ENCODE measurements at regions not wholly inside any gene's neighbourhood (a gene's known extent, or its start where the extent isn't known, plus 50 kb on each side); places are given as distances from the start of the nearest gene placed in this dataset.

DNA sequence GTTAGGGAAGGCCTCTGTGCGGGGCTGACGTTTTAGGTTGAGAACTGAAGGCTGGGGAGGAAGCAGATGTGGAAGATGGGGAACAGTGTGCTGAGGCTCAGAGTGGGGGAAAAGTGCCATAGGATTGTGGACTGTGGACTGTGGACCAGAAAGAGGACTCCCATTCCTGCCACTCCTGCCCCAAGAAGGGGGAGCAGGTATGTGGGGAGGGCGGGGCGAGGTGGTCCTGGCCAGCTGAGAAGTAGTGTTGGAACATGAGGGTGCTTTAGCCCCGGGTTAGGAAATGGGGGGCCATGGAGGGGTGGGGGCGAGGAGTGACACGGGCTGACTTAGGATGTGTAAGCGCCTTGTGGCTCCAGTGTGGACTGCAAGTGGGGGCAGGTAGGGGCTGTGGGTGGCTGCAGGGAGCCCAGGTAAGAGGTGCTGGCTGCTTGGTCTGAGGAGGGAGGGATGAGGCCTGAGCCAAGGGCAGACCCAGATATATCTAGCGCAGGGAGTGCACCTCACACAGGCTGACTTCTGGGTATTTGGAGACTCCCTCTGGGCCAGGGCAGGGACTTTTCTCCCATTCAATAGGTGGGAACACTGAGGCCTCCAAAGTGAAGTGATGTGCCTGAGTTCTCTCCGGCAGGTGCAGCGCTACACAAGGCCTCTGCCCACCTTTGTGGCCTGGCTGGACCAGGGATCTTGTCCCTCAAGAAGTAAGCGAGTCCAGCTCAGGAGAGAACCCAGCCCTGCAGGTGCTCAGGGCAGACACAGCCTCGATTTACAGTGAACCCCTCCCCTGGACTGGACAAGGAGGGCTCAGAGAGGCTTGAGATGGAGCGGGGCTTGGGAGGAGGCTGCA, 76.6 kb upstream of the TOX2 start:
- Histone ChIP-seq H2AFZ (no peak overlapping the region), H3K9me3 (ENCODE audit: control insufficient read depth, low read length) (no peaks in the 10 kb centered on the region), H3K9ac (no peak overlapping the region), H3K4me1 (no peaks in the 10 kb centered on the region), H3K4me3 (ENCODE audit: low read depth, low read length) (no peak overlapping the region), H3K4me2 (ENCODE audit: low read length) (no peak overlapping the region), H3K27ac (no peak overlapping the region), H3K79me2 (no peaks in the 10 kb centered on the region), H3K27me3 (ENCODE audit: control insufficient read depth, insufficient read depth, low read length) (no peaks in the 10 kb centered on the region), H3K36me3 (ENCODE audit: control insufficient read depth, insufficient read depth, low read length) (no peaks in the 10 kb centered on the region)
- TF ChIP-seq, protein P1, sequence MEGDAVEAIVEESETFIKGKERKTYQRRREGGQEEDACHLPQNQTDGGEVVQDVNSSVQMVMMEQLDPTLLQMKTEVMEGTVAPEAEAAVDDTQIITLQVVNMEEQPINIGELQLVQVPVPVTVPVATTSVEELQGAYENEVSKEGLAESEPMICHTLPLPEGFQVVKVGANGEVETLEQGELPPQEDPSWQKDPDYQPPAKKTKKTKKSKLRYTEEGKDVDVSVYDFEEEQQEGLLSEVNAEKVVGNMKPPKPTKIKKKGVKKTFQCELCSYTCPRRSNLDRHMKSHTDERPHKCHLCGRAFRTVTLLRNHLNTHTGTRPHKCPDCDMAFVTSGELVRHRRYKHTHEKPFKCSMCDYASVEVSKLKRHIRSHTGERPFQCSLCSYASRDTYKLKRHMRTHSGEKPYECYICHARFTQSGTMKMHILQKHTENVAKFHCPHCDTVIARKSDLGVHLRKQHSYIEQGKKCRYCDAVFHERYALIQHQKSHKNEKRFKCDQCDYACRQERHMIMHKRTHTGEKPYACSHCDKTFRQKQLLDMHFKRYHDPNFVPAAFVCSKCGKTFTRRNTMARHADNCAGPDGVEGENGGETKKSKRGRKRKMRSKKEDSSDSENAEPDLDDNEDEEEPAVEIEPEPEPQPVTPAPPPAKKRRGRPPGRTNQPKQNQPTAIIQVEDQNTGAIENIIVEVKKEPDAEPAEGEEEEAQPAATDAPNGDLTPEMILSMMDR (IDR thresholded peaks at IDR 0.05): no peak

GRCh38 chr20:43836790-43837189, 77.9 kb upstream of the TOX2 start:
- H2AFZ ChIP-seq: no peak overlapping the region
- no peak overlapping the region for H3K9ac ChIP-seq
- no peak overlapping the region for H3K27ac ChIP-seq
- no peaks in the 10 kb centered on the region for H3K27me3 ChIP-seq (ENCODE audit: control insufficient read depth, insufficient read depth, low read length)
- no peak overlapping the region for H3K4me3 ChIP-seq (ENCODE audit: low read depth, low read length)
- H3K79me2 ChIP-seq: no peaks in the 10 kb centered on the region
- TF ChIP-seq, protein P1 (IDR thresholded peaks at IDR 0.05): no peak
- no peaks in the 10 kb centered on the region for H3K36me3 ChIP-seq (ENCODE audit: control insufficient read depth, insufficient read depth, low read length)
- H3K4me2 ChIP-seq (ENCODE audit: low read length): no peak overlapping the region
- no peaks in the 10 kb centered on the region for H3K9me3 ChIP-seq (ENCODE audit: control insufficient read depth, low read length)
- H3K4me1 ChIP-seq: no peaks in the 10 kb centered on the region

GRCh38 chr20:43835944-43836508, 78.6 kb upstream of the TOX2 start:
- no peaks in the 10 kb centered on the region for H3K9me3 ChIP-seq (ENCODE audit: control insufficient read depth, low read length)
- no peak overlapping the region for H2AFZ ChIP-seq
- no peak overlapping the region for H3K4me2 ChIP-seq (ENCODE audit: low read length)
- no peak overlapping the region for H3K4me3 ChIP-seq (ENCODE audit: low read depth, low read length)
- H3K9ac ChIP-seq: no peak overlapping the region
- no peak overlapping the region for H3K27ac ChIP-seq
- H3K4me1 ChIP-seq: no peaks in the 10 kb centered on the region
- H3K36me3 ChIP-seq (ENCODE audit: control insufficient read depth, insufficient read depth, low read length): no peaks in the 10 kb centered on the region
- no peaks in the 10 kb centered on the region for H3K27me3 ChIP-seq (ENCODE audit: control insufficient read depth, insufficient read depth, low read length)
- TF ChIP-seq, protein P1 (IDR thresholded peaks at IDR 0.05): no peak
- no peaks in the 10 kb centered on the region for H3K79me2 ChIP-seq

- Histone ChIP-seq H3K4me3 (ENCODE audit: low read depth, low read length) (no peak overlapping the region), H3K9me3 (ENCODE audit: control insufficient read depth, low read length) (no peaks in the 10 kb centered on the region), H2AFZ (no peak overlapping the region), H3K27me3 (ENCODE audit: control insufficient read depth, insufficient read depth, low read length) (no peaks in the 10 kb centered on the region), H3K4me2 (ENCODE audit: low read length) (no peak overlapping the region), H3K36me3 (ENCODE audit: control insufficient read depth, insufficient read depth, low read length) (no peaks in the 10 kb centered on the region), H3K79me2 (no peaks in the 10 kb centered on the region), H3K9ac (no peak overlapping the region), H3K27ac (no peak overlapping the region), H3K4me1 (no peaks in the 10 kb centered on the region)
- TF ChIP-seq, protein P1 (IDR thresholded peaks at IDR 0.05): no peak
Observed at GRCh38 chr20:43833511-43834395, 80.9 kb upstream of the TOX2 start.

Measured in parathyroid adenoma (tissue), 2 donors.